ENCODE measurements at regions not wholly inside any gene's neighbourhood (a gene's known extent, or its start where the extent isn't known, plus 50 kb on each side); places are given as distances from the start of the nearest gene placed in this dataset.

DNA sequence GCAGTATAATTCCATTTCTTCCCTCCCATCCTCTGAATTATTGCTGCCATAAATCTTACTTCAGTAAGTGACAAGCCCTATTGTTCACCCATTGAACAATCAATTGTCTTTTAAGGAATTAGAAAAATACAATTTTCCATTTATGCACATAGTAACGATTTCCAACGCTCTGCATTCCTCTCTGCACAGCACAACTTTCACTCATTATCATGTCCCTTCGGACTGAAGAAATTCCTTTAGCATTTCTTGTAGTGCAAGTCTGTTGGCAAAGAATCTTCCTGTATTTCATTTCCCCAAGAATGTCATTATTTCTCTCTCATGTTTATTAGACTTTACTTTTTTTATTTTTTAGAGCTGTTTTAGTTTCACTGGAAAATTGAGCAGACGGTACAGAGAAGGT is 252.1 kb upstream of the RTL1 start:
- TF ChIP-seq CTCF (IDR thresholded peaks at IDR 0.05; ENCODE audit: low read depth, low read length) = no peak
- no peak for DNase-seq (ENCODE audit: extremely low read depth, low read depth)

DNA sequence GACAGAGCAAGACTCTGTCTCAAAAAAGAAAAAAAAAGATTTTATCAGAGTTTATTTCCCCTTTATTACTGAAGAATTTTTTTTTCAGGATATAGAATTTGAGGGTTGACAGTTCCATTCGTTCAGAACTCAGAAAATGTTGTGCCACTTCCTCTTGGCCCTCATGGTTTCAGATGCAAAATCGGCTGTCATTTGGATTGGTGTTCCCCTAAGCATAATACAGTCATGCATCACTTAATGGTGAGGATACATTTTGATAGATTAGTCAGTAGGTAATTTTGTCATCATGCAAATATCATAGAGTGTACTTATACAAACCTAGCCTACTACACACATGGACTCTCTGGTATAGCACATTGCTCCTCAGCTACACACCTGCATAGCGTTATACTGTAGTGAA is 263.9 kb upstream of the RTL1 start:
- no peak for DNase-seq (ENCODE audit: extremely low read depth, low read depth)
- TF ChIP-seq CTCF (IDR thresholded peaks at IDR 0.05; ENCODE audit: low read depth, low read length) = no peak

DNA sequence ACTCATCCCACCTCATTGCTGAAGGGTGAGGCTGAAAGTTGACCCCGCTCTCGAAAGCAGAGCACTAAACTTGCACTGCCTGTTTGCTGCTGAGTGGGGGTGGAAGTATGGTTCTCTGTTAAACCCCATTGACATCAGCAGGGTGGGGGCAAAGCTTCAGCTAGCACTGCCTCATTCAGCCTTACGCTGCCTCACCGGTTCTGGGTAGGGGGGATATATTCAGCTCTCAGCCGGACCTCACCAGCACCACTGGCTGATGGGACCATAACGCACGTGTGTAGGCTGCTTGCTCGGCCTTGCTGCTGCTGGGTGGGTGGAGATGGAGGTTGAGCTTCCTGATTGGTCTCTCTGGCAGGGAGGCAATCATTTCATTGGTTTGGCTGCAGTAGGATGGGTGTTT is 265.7 kb upstream of the RTL1 start:
- no peak for DNase-seq (ENCODE audit: extremely low read depth, low read depth)
- TF ChIP-seq CTCF (IDR thresholded peaks at IDR 0.05; ENCODE audit: low read depth, low read length) = no peak

GRCh38 chr14:101171650-101172049 is 268.1 kb upstream of the RTL1 start:
- no peak for DNase-seq (ENCODE audit: extremely low read depth, low read depth)
- TF ChIP-seq CTCF (IDR thresholded peaks at IDR 0.05; ENCODE audit: low read depth, low read length) = no peak

DNA sequence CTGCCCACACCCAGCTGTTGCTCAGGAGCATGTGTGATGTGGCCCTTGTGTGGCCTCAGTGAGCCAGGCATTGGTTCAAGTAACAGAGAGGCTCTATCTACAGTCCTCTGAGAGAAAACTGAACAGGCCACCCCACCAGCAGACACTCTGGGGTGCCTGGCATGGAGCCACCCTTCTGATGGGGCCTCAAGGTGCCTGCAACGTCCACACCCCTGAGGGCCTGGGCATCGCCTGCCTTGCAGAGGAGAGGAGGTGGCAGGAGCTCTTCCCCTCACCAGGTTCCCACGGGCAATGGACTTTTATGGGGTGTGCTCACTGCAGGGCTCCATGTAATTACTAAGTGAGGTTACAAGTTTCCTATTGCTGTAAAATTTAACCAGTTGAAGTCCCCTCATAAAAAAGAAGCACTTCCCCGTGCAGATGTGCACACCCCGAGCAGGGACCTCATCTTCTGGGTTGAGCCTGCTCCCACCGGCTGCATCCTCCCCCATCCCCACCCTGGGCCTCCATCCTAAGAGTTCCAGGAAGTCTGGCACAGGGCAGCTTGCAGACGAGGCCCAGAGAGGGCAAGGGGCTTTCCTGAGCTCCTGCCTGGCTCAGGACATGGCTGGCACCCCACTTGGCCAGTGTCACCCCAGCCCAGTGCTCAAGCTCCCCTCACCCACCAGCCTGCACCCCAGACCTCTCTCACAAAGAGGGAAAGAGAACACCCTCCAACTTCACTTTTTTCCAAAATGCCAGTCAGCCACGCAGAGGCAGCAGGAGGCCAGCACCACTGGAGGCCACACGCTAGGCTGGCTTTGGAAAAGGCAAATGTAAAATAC is 270.4 kb upstream of the RTL1 start:
- no peak for TF ChIP-seq CTCF (IDR thresholded peaks at IDR 0.05; ENCODE audit: low read depth, low read length)
- DNase-seq (ENCODE audit: extremely low read depth, low read depth) = no peak

DNA sequence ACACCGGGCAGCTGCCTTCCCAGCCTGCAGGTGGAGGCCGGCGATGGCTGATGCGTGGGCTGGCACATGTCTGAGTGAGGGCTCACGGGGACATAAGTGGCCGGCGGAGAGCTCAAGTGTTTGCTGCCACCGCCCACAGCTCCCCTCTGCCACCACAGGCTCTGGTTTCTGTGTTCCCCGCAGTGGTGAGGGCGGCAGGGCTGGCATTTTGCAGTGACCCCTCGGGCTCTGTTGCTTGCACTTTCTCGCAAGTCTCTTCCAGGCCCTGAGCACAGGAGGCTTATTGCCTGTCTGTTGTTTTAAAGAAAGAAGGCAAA is 271.0 kb upstream of the RTL1 start:
- no peak for DNase-seq (ENCODE audit: extremely low read depth, low read depth)
- no peak for TF ChIP-seq CTCF (IDR thresholded peaks at IDR 0.05; ENCODE audit: low read depth, low read length)

GRCh38 chr14:101174980-101175606 is 271.6 kb upstream of the RTL1 start:
- no peak for TF ChIP-seq CTCF (IDR thresholded peaks at IDR 0.05; ENCODE audit: low read depth, low read length)
- no peak for DNase-seq (ENCODE audit: extremely low read depth, low read depth)

Data from AG09319 (cell line).